Neural progenitor cell (in vitro differentiated cells): ENCODE measurements at regions not wholly inside any gene's neighbourhood (a gene's known extent, or its start where the extent isn't known, plus 50 kb on each side); places are given as distances from the start of the nearest gene placed in this dataset.

Source experiments
- CTCF ChIP-seq: fragments of 200-600 bp; sonication (generic); IDR thresholded peaks from 2 replicates; pipeline ENCODE4 v1.5.1; 2017; ENCODE audit warnings: antibody characterized with exemption, mild to moderate bottlenecking
- EZH2phosphoT487 ChIP-seq: fragments of 200-600 bp; sonication (generic); IDR thresholded peaks from 2 replicates; pipeline ENCODE4 v1.6.1; 2017; ENCODE audit warnings: antibody characterized with exemption

DNA sequence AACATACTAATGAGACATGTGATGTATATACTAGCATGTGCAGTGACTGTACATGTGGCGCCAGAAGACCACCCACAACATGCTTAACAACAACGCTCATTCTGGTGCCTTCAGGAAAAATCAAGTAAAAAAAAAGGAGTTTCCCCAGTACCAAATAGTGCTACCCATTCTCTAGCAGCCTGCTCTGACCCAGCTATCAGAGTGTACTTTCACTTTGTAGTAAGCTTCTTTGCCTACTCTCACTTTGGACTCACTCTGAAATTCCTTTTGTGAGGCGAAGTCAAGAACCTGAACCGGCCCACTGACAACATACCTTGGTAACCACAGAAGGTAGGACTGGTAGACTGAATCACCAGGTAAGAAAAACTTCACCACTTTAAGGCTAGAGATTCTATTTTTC is 1100.0 kb downstream of the GRIK2 start:
- TF ChIP-seq EZH2phosphoT487 = no peak
- TF ChIP-seq CTCF = no peak
